ENCODE measurements at regions not wholly inside any gene's neighbourhood (a gene's known extent, or its start where the extent isn't known, plus 50 kb on each side); places are given as distances from the start of the nearest gene placed in this dataset.

DNA sequence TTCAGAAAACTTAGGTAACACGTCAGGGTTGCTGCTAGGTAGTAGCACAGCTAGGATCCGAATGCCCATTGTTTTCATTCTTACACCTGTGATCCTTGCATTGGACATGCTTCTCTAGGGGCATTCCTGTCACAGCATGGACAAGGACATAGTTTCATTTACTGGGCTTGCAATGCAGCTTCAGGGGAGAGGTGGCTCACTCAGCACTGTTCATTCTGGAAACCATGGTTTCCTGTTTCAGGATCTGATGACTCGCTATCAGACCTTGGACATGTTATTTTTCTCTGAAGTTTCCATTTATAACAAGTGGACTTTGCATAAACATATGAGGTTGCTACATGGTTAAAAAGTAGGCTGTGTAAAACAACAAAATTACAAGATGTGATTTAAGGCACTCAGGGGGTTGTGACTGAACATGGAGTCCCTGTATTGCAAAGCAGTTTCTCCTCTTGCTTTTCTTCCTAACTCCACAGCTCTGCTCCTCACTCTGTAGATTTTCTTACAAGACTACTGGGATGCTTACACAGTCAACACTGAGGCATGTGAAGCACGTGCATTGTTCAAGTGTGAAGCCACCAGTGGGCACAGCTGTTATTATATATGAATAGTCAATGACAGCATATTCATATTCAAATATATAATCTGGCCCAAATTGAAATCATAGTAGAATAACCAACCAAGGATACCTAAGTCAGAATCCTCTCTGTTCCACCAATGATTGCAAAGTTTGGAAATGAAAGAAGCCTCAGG, 66.1 kb upstream of the STK32A start:
- intact Hi-C loops (cut with micrococcal nuclease) = no loop called here

DNA sequence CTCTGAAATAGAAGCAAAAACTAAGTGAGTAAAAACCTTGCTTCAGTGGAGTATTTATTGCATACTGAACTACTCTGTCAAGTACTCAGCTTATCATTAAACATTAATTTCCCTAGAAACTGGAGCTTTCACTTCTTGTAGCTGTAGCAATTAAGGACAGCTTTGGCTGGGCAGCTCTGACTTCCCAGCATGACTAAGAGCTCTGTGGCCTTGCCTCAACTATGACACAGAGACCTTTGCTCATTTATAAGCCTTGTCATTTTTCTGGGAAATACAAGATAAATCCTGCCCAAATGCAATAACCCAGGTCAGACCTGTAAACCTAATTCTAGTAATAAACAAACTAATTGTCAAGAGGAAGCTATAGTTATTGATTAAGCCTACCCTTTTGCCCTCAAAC, 65.4 kb upstream of the STK32A start:
- intact Hi-C loops (cut with micrococcal nuclease) = no loop called here

DNA sequence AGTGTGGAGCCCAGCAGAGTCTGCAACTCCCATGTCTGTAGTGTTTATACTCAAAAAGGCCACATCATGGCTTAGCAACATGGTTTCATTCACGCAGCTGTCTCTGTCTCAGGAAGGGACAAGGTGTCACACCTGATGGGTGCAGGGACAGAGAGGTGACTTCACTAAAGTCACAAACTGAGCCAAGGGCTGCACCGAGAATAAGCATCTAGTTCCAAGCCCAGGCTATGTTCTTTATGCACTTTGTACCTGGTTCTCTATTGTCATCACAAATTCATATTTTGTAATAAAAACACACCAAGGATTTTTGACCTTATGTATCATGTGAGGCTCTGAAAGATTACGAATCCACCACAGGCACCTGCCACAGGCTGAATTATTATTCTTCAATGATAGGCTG, 64.9 kb upstream of the STK32A start:
- intact Hi-C loops (cut with micrococcal nuclease) = no loop called here

DNA sequence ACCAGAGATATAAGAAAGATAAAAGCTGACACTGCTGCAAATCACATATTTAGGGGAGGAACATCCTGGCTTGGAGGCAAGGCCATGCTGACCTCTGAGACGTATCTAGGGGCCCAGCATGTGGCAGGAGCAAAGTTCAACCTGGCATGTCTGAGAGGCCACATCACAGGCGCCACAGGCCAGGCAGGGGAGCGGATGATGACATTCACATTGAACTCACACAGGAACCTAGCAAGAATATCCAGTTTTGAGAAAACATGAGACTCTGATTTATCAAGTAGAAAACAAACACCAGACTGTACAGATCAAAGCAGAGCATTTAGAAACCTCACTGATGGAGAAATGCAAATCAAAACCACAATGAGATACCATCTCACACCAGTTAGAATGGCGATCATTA, 64.2 kb upstream of the STK32A start:
- intact Hi-C loops (cut with micrococcal nuclease) = no loop called here

DNA sequence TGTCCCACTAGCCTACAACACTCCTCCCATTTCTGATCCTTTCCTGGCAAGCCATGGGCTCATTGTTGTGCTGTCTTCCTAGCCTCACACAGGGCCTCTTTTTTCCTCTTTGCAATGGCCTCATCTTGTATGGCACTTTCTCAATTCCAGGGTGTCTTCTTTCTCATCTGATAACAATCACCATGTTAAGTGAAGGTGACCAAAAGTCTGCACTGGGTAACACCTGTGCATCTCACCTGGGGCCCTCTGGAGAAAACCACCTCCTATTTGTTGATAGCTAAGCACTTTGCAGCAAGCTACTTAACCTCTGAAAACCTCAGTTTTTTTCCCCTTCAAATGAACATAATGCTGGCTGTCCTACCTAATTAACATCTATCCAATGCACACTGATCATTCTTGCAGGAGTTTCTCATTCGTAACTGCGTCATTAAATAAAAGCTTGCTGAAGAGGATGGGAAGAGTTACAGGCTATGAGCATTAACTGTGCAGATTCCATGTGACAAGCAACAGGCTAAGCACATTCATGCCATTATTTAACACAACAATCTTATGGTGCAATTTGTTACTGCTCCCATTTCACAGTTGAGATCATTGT, 60.1 kb upstream of the STK32A start:
- intact Hi-C loops (cut with micrococcal nuclease) = no loop called here

DNA sequence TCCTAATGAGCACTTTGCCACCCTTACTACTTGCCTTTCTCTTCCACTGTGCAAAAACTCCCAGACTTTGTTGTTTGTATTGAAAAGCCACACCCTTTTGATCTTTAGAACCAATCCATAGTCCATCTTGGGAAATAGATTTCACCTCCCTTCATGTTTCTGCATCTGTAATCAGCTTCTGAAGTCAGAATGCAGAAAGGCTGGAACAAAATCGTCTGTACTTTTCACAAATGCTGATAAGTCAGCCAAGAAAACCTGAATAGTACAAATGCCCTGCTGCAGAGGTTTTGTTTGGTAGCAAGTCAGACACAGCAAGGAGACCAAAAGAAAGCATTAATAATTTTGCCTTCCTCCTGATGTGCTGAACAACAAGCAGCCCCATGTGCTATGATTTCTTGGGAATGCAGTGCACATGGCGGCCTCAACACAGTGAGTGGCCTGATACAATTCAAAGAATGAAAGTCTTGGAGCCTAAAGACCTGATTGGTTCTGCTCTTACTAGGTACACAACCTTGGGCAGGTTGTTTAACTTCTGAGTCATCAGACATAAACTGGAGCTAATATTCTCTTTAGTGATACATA, 59.2 kb upstream of the STK32A start:
- intact Hi-C loops (cut with micrococcal nuclease) = no loop called here

DNA sequence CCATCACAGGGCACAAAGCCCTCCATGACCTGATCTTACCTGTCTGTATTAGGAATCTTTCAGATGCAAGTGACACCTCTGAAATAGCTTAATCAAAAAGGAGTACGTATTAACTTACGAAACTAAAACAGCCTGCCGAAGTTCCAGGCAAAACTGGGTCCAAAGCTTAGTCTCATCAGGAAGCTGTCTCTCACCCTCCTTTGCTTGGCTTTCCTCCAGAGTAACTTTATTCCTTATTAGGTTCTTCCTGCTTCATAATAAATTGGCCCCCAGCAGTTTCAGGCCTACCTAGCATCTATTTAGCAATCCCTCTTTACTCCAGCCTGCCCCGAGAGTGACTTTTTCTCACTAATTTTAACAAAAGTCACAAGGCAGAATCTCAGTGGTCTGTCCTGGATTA, 58.4 kb upstream of the STK32A start:
- intact Hi-C loops (cut with micrococcal nuclease) = no loop called here

DNA sequence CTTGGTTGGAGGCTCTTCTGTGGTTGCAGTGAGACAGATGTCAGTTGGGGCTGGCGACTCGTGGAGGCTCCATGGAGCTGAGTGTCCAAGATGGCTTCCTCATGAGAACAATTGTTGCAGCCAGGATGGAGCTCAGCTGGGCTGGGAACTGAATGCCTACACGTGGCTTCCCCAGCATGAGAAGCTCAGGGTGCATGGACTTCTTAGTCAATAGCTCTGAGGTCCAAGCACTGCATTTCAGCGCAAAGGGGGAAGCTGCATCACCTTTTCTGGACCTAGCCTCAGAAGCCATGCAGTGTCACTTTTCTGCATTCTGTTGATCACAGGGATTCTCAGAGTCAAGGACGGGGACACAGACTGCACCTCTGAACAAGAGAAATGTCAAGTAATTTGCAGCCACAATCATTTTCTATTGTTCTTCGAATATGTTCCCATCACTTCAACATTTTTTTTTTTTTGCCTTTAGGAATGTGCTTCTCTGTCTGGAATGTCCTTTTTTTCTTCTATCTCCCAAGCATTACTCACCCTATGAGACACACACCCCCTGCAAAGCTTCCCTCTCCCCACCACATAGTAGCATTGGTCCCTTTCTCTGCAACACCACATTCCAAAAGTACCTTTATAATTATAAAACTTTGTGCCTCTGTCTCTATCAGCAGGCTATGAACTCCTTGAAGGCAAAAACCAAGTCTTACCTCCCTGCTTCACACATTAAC, 57.5 kb upstream of the STK32A start:
- intact Hi-C loops (cut with micrococcal nuclease) = no loop called here

DNA sequence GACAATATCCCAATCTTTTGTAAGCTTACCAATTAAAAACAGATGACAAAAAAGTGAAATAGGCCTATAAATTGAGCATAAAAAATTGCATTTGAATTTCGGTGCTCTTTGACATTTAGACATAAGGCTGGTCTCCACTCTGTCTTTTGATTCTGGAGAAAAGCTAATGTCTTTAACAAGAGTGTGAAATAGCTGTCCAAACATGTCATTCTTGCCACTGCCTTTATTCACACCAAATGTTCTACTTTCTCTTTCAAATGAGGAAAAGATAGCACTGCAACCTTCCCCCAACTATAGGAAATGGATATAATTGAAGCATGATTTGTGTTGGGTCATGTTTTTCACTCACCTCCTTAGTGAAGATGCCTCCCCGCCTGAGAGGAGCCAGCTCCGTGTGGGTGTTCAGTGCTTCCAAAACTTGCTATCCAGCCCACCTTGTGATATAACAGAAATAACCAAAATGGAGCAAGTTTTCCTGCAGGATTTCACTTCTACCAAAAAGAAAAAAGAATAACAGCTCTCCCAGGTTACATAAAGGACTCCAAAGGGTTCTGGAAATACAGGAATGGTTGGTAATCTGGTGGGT, 55.2 kb upstream of the STK32A start:
- intact Hi-C loops (cut with micrococcal nuclease) = no loop called here

DNA sequence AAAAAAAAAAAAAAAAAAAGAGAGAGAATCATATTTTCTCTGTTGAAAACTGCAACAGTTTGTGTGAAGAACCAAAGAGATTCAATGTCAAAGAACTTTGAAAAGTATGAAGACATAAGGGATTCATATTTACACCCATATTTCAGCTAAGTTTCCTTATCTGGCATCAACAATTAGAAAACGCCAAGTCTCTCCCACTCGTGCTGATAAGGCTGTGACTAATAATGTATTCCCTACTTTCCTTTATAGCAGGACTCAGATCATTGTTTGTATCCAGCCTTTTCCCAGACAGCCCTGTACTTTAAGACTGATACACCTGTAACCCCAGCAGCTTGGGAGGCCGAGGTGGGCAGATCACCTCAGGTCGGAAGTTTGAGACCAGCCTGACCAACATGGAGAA, 54.1 kb upstream of the STK32A start:
- intact Hi-C loops (cut with micrococcal nuclease) = no loop called here
